ENCODE measurements at regions not wholly inside any gene's neighbourhood (a gene's known extent, or its start where the extent isn't known, plus 50 kb on each side); places are given as distances from the start of the nearest gene placed in this dataset.
A peak's percentile ranks its signal among the peaks of the same experiment; 100 is the strongest.

GRCh38 chr4:130338851-130339250 lies 1242.9 kb downstream of the C4orf33 start:
- H3K4me3 ChIP-seq (replicated peaks; ENCODE audit: low read depth, low read length): no peak overlapping the region
- TF ChIP-seq CTCF (IDR thresholded peaks at IDR 0.05; ENCODE audit: low read length, missing control alignments): no peak
- no peak for DNase-seq (ENCODE audit: low read depth)

GRCh38 chr4:130349745-130350144 lies 1253.8 kb downstream of the C4orf33 start:
- no peak for DNase-seq (ENCODE audit: low read depth)
- TF ChIP-seq CTCF (IDR thresholded peaks at IDR 0.05; ENCODE audit: low read length, missing control alignments): no peak
- no peak overlapping the region for H3K4me3 ChIP-seq (replicated peaks; ENCODE audit: low read depth, low read length)

- DNase-seq (ENCODE audit: low read depth): no peak
- no peak for TF ChIP-seq CTCF (IDR thresholded peaks at IDR 0.05; ENCODE audit: low read length, missing control alignments)
- H3K4me3 ChIP-seq (replicated peaks; ENCODE audit: low read depth, low read length): no peak overlapping the region
Observed at GRCh38 chr4:130356873-130357272, 1260.9 kb downstream of the C4orf33 start.

GRCh38 chr4:130359542-130359941 lies 1263.6 kb downstream of the C4orf33 start:
- DNase-seq (ENCODE audit: low read depth): peak; percentile 70
- no peak overlapping the region for H3K4me3 ChIP-seq (replicated peaks; ENCODE audit: low read depth, low read length)
- TF ChIP-seq CTCF (IDR thresholded peaks at IDR 0.05; ENCODE audit: low read length, missing control alignments): peak; percentile 59

GRCh38 chr4:130361616-130362015 lies 1265.7 kb downstream of the C4orf33 start:
- no peak for TF ChIP-seq CTCF (IDR thresholded peaks at IDR 0.05; ENCODE audit: low read length, missing control alignments)
- H3K4me3 ChIP-seq (replicated peaks; ENCODE audit: low read depth, low read length): no peak overlapping the region
- no peak for DNase-seq (ENCODE audit: low read depth)

GRCh38 chr4:130368668-130369067 lies 1272.7 kb downstream of the C4orf33 start:
- TF ChIP-seq CTCF (IDR thresholded peaks at IDR 0.05; ENCODE audit: low read length, missing control alignments): no peak
- no peak for DNase-seq (ENCODE audit: low read depth)
- no peak overlapping the region for H3K4me3 ChIP-seq (replicated peaks; ENCODE audit: low read depth, low read length)

GRCh38 chr4:130393231-130393630 lies 1297.3 kb downstream of the C4orf33 start:
- no peak for DNase-seq (ENCODE audit: low read depth)
- no peak for TF ChIP-seq CTCF (IDR thresholded peaks at IDR 0.05; ENCODE audit: low read length, missing control alignments)
- no peak overlapping the region for H3K4me3 ChIP-seq (replicated peaks; ENCODE audit: low read depth, low read length)
